NB4 (cell line): ENCODE measurements at regions not wholly inside any gene's neighbourhood (a gene's known extent, or its start where the extent isn't known, plus 50 kb on each side); places are given as distances from the start of the nearest gene placed in this dataset.
A peak's percentile ranks its signal among the peaks of the same experiment; 100 is the strongest.

Source experiments
- DNase-seq: peaks from one replicate; pipeline ENCODE4 v3.0.0; 2010; ENCODE audit warnings: low read depth
- H3K4me3 ChIP-seq: one replicate; pipeline ENCODE4 v1.5.1; 2011; ENCODE audit warnings: mild to moderate bottlenecking, low read depth, low read length, moderate library complexity
- MYC ChIP-seq: IDR thresholded peaks from 2 replicates; pipeline ENCODE4 v1.6.1; 2011; ENCODE audit warnings: low read depth, low read length
- POLR2A ChIP-seq: IDR thresholded peaks from 2 replicates; pipeline ENCODE4 v1.6.1; 2011; ENCODE audit warnings: mild to moderate bottlenecking; ENCODE audit not compliant: insufficient read length; ENCODE audit errors: extremely low read depth
- TF ChIP-seq, protein P1 (sequence below): IDR thresholded peaks from 2 replicates; pipeline ENCODE4 v1.6.1; 2011; ENCODE audit warnings: low read depth, low read length
- TF ChIP-seq, protein P2 (sequence below): IDR thresholded peaks from one replicate; pipeline ENCODE4 v1.5.1; 2012; ENCODE audit warnings: low read depth, low read length

DNA sequence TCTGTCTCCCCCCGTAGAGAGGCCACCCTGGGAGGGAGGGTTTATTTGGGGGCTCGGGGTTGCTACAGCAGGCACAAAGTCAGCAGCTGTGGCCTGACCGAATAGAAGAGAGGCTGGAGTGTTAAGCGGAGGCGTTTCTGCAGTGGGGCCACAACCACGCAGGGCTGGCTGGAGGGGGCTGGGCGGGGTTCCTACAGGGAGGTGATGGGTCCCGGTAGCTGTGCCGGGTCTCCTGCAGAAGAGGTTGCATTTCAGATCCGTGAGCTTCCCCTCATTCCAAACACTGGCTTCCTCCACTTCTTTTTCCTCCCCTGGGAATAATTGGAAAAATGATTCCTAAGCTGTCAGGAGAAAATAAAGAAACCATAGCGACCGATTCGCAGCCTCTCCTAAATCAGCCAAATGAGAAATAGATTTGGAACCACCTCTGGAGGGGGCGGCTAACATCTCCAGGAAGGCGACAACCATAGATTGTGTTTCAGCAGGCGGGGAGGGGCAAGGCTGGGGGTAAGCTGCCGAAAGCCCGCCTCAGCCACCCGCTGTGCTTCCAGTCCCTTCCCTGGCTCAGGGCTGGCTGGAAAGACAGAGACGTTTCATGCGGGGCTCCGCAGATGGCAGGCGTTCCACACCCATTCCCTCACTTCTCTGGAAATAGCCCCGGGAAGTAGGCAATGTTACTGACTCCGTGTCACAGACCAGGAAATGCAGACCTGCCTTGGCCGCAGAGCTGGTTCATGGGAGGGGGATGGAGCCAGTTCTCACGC, 85.6 kb upstream of the TAF1B start:
- TF ChIP-seq, protein P1, sequence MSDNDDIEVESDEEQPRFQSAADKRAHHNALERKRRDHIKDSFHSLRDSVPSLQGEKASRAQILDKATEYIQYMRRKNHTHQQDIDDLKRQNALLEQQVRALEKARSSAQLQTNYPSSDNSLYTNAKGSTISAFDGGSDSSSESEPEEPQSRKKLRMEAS = no peak
- TF ChIP-seq, protein P2, sequence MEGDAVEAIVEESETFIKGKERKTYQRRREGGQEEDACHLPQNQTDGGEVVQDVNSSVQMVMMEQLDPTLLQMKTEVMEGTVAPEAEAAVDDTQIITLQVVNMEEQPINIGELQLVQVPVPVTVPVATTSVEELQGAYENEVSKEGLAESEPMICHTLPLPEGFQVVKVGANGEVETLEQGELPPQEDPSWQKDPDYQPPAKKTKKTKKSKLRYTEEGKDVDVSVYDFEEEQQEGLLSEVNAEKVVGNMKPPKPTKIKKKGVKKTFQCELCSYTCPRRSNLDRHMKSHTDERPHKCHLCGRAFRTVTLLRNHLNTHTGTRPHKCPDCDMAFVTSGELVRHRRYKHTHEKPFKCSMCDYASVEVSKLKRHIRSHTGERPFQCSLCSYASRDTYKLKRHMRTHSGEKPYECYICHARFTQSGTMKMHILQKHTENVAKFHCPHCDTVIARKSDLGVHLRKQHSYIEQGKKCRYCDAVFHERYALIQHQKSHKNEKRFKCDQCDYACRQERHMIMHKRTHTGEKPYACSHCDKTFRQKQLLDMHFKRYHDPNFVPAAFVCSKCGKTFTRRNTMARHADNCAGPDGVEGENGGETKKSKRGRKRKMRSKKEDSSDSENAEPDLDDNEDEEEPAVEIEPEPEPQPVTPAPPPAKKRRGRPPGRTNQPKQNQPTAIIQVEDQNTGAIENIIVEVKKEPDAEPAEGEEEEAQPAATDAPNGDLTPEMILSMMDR = no peak
- TF ChIP-seq POLR2A = no peak
- no peak for TF ChIP-seq MYC
- no peak for DNase-seq
- no peak overlapping the region for H3K4me3 ChIP-seq

DNA sequence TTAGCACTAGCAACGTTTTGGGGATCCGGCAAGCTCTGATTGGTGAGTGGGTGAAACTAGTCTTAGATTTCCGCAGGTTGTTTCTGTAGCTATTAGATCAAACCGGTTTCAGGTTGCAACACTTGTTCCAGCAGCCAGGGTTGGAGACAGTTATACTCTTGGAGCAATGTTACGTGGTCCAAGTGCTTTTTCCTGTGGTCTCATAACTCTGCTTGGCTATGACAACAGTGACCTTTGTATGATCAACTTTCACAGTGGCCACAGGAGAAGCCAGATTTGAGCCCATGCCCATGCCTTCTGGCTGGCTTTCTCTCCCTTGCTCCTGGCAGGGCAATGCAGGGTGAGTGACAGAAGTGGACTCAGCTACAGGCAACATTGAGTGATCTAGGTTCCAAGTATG, 84.5 kb upstream of the TAF1B start:
- TF ChIP-seq POLR2A = no peak
- TF ChIP-seq MYC = no peak
- TF ChIP-seq, protein P1 = no peak
- TF ChIP-seq, protein P2 = no peak
- no peak overlapping the region for H3K4me3 ChIP-seq
- no peak for DNase-seq

DNA sequence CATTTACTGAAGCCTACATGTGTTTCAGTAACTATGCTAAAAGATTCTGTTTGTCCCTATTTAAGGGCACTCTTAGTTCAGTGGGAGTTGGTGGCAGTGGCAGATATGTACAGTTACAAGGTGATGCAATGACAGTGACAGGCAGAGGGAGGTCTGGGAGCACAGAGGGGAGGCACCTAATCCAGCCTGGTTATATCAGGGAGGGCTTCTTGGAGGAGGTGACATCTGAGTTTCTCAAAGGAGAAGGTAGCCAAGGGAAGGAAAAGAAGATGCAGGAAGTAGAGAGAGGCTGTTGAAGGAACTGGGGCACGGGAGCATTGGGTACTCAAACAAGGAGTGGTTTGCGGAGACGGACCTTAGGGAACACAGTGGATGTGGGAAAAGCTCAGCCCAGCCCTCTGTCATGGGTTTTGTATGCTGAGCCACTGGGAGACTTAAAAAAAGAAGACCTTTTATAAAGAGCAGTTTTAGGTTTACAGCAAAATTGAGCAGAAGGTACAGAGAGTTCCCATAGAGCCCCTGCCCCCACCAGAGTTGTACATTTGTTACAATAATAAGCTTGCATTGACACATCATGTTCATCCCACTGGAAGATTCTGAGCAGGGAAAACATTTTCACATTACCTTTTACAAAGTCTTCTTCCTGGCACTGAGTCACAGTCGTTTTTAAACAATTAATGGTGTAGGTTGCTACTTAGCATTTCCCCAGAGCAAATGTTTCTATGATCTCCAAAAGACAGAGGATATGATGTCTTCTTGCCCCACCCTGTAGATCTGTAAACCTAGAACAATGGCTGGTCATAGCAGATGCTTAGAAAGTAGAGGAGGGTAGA, 83.0 kb upstream of the TAF1B start:
- no peak overlapping the region for H3K4me3 ChIP-seq
- TF ChIP-seq POLR2A (no peak), MYC (no peak)
- TF ChIP-seq, protein P1 = no peak
- TF ChIP-seq, protein P2 = no peak
- DNase-seq = peak; percentile 51

DNA sequence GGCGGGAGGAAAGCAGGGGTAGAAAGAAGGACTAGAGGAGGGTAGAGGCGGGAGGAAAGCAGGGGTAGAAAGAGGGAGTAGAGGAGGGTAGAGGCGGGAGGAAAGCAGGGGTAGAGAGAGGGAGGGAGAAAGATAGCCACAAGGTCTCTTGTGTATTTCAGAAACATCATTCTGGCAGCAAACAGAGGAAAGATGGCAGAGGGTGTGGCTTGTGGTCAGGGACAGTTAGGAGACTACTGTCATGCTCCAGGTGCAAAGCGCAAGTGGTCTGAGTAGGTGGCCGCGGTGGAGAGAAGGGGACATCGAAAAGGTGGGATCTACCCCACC, 82.4 kb upstream of the TAF1B start:
- DNase-seq = peak; percentile 62
- TF ChIP-seq, protein P1 = no peak
- TF ChIP-seq, protein P2 = no peak
- TF ChIP-seq MYC (no peak), POLR2A (no peak)

DNA sequence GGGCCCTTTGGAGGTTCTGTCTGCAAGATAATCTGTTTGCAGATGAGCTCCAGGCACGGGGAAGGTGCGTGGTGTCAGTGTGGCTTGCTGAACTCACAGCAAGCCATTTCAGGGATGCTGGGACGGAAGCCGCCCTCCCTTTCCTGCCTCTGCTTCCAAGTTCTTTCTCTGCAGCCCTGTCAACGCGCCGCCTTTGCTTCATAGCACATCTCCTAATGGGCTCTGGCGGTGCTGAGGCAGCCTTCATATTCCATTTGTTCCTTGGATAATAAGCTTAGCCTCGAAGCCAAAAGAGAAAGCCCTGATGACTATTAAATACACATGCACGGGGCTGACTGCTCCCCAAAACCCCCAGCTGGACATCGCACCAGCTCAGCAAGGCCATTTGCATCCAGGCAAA, 81.7 kb upstream of the TAF1B start:
- TF ChIP-seq MYC (no peak), POLR2A (no peak)
- TF ChIP-seq, protein P1 = no peak
- TF ChIP-seq, protein P2 = no peak
- no peak overlapping the region for H3K4me3 ChIP-seq
- no peak for DNase-seq

More for the DNA sequence above, 82.4 kb upstream of the TAF1B start:
- H3K4me3 ChIP-seq = no peak overlapping the region
